ENCODE measurements at regions not wholly inside any gene's neighbourhood (a gene's known extent, or its start where the extent isn't known, plus 50 kb on each side); places are given as distances from the start of the nearest gene placed in this dataset.

DNA sequence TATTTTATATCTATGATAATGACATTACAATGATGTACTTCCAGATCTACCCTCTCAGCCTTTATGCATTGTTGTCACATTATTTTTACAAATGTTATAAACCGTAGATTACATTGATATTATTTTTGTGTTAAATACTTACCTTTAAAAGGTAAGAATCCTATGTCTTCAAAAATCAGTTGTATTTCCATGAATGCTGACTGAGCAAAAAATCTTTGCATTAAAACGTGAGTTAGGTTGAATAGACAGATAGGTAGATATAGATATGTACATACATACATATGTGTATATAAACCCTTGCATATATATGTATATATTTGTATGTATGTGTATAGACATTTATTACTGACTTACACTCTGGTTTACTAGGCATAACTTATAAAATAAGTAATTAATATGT is 558.2 kb downstream of the CDH26 start:
- no peak overlapping the region for H3K4me3 ChIP-seq (ENCODE audit: low read depth in 2 of 2, low read length in 2 of 2)
- H3K27ac ChIP-seq (ENCODE audit: low read length), result no peak overlapping the region
- CTCF ChIA-PET, result no interaction called here
- intact Hi-C loops (cut with micrococcal nuclease; ENCODE audit: unreplicated experiment) (no loop called here), in situ Hi-C loops (cut with HindIII; ENCODE audit: low pct_unique_long_range_greater_than_20kb, low sequenced_read_pairs) (no loop called here)
- ATAC-seq, result no peak
- no peaks in the 10 kb centered on the region for H3K36me3 ChIP-seq (ENCODE audit: control insufficient read depth, insufficient read depth, low read length)
- TF ChIP-seq, protein P1, sequence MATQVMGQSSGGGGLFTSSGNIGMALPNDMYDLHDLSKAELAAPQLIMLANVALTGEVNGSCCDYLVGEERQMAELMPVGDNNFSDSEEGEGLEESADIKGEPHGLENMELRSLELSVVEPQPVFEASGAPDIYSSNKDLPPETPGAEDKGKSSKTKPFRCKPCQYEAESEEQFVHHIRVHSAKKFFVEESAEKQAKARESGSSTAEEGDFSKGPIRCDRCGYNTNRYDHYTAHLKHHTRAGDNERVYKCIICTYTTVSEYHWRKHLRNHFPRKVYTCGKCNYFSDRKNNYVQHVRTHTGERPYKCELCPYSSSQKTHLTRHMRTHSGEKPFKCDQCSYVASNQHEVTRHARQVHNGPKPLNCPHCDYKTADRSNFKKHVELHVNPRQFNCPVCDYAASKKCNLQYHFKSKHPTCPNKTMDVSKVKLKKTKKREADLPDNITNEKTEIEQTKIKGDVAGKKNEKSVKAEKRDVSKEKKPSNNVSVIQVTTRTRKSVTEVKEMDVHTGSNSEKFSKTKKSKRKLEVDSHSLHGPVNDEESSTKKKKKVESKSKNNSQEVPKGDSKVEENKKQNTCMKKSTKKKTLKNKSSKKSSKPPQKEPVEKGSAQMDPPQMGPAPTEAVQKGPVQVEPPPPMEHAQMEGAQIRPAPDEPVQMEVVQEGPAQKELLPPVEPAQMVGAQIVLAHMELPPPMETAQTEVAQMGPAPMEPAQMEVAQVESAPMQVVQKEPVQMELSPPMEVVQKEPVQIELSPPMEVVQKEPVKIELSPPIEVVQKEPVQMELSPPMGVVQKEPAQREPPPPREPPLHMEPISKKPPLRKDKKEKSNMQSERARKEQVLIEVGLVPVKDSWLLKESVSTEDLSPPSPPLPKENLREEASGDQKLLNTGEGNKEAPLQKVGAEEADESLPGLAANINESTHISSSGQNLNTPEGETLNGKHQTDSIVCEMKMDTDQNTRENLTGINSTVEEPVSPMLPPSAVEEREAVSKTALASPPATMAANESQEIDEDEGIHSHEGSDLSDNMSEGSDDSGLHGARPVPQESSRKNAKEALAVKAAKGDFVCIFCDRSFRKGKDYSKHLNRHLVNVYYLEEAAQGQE (IDR thresholded peaks at IDR 0.05; ENCODE audit: insufficient read depth in 1 of 2, low read depth in 2 of 2, low read length in 1 of 2), result no peak
- TF ChIP-seq POLR2AphosphoS5 (IDR thresholded peaks at IDR 0.05; ENCODE audit: low read depth, low read length) (no peak), SIN3A (IDR thresholded peaks at IDR 0.05; ENCODE audit: borderline replicate concordance, insufficient read depth, low read depth, low read length) (no peak)
- no peaks in the 10 kb centered on the region for H3K9me3 ChIP-seq (ENCODE audit: control insufficient read depth, insufficient read depth, low read depth, low read length)
- BruUV-seq (replicated peaks), result no TSS peak
- H3K27me3 ChIP-seq (ENCODE audit: control insufficient read depth, insufficient read depth, low read length), result no peaks in the 10 kb centered on the region
- POLR2A ChIA-PET, result no interaction called here
- no peak for DNase-seq (ENCODE audit: low read depth, low spot score)
- no peaks in the 10 kb centered on the region for H3K4me1 ChIP-seq (ENCODE audit: control insufficient read depth, insufficient read depth, low read length)

DNA sequence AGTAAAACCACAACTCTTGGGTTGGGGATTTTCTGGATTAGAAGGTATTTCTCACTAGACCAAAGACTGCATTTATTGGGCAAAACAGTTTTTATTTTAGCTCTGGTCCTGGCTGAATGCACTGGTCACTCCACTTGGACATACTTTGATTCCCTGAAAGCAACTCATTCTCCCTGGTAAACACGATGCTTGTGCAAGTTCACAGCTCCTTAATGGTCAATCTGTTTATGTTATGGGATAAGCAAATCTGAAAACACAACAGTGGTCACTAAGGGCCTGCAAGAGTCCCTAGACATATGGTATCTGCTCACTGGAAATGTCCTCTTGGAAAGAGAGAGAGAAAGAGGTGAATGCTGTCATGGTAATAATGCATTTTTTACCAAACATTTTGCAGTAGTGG is 559.8 kb downstream of the CDH26 start:
- intact Hi-C loops (cut with micrococcal nuclease; ENCODE audit: unreplicated experiment), result no loop called here
- Histone ChIP-seq H3K4me3 (ENCODE audit: low read depth in 2 of 2, low read length in 2 of 2) (no peak overlapping the region), H3K9me3 (ENCODE audit: control insufficient read depth, insufficient read depth, low read depth, low read length) (no peaks in the 10 kb centered on the region), H3K27me3 (ENCODE audit: control insufficient read depth, insufficient read depth, low read length) (no peaks in the 10 kb centered on the region), H3K4me1 (ENCODE audit: control insufficient read depth, insufficient read depth, low read length) (no peaks in the 10 kb centered on the region), H3K27ac (ENCODE audit: low read length) (no peak overlapping the region), H3K36me3 (ENCODE audit: control insufficient read depth, insufficient read depth, low read length) (no peaks in the 10 kb centered on the region)
- ChIA-PET CTCF (no interaction called here), POLR2A (no interaction called here)
- TF ChIP-seq, protein P2, sequence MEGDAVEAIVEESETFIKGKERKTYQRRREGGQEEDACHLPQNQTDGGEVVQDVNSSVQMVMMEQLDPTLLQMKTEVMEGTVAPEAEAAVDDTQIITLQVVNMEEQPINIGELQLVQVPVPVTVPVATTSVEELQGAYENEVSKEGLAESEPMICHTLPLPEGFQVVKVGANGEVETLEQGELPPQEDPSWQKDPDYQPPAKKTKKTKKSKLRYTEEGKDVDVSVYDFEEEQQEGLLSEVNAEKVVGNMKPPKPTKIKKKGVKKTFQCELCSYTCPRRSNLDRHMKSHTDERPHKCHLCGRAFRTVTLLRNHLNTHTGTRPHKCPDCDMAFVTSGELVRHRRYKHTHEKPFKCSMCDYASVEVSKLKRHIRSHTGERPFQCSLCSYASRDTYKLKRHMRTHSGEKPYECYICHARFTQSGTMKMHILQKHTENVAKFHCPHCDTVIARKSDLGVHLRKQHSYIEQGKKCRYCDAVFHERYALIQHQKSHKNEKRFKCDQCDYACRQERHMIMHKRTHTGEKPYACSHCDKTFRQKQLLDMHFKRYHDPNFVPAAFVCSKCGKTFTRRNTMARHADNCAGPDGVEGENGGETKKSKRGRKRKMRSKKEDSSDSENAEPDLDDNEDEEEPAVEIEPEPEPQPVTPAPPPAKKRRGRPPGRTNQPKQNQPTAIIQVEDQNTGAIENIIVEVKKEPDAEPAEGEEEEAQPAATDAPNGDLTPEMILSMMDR (IDR thresholded peaks at IDR 0.05), result no peak
- TF ChIP-seq, protein P1 (IDR thresholded peaks at IDR 0.05; ENCODE audit: insufficient read depth in 1 of 2, low read depth in 2 of 2, low read length in 1 of 2), result no peak
- no peak for TF ChIP-seq POLR2AphosphoS5 (IDR thresholded peaks at IDR 0.05; ENCODE audit: low read depth, low read length)
- TF ChIP-seq TCF7L2 (IDR thresholded peaks at IDR 0.05; ENCODE audit: low read depth, low read length), result no peak
- TF ChIP-seq SIN3A (IDR thresholded peaks at IDR 0.05; ENCODE audit: borderline replicate concordance, insufficient read depth, low read depth, low read length), result no peak
- in situ Hi-C loops (cut with HindIII; ENCODE audit: low pct_unique_long_range_greater_than_20kb, low sequenced_read_pairs), result no loop called here
- BruUV-seq (replicated peaks), result no TSS peak
- ATAC-seq (no peak), DNase-seq (ENCODE audit: low read depth, low spot score) (no peak)

Measured in Panc1 (cell line).